DOHH2 (cell line): ENCODE measurements at regions not wholly inside any gene's neighbourhood (a gene's known extent, or its start where the extent isn't known, plus 50 kb on each side); places are given as distances from the start of the nearest gene placed in this dataset.

Experiments used
- H3F3A ChIP-seq: fragments of 200-600 bp; sonication (generic), shearing (Covaris generic); 2 replicates; pipeline ENCODE4 v1.6.0; 2016; ENCODE audit warnings: antibody characterized with exemption, mild to moderate bottlenecking; ENCODE audit not compliant: control insufficient read depth, insufficient read depth
- H3K27ac ChIP-seq: fragments of 200-600 bp; sonication (generic); 2 replicates; pipeline ENCODE4 v1.5.1; 2014; ENCODE audit warnings: low read depth, mild to moderate bottlenecking, low read length, moderate library complexity
- H3K27me3 ChIP-seq: fragments of 200-600 bp; sonication (generic); 2 replicates; pipeline ENCODE4 v1.6.1; 2014; ENCODE audit warnings: mild to moderate bottlenecking, low read length, mixed read lengths; ENCODE audit not compliant: control insufficient read depth
- H3K36me3 ChIP-seq: fragments of 200-600 bp; sonication (generic); 2 replicates; pipeline ENCODE4 v1.6.1; 2014; ENCODE audit warnings: mild to moderate bottlenecking, low read length, moderate library complexity, mixed read lengths; ENCODE audit not compliant: control insufficient read depth
- H3K4me1 ChIP-seq: fragments of 200-600 bp; sonication (generic); 2 replicates; pipeline ENCODE4 v1.6.1; 2014; ENCODE audit warnings: mild to moderate bottlenecking, low read length, mixed read lengths; ENCODE audit not compliant: control insufficient read depth
- H3K4me2 ChIP-seq: fragments of 200-600 bp; sonication (generic); 2 replicates; pipeline ENCODE4 v1.6.0; 2014; ENCODE audit warnings: mild to moderate bottlenecking, low read length, moderate library complexity
- H3K4me3 ChIP-seq: fragments of 200-600 bp; sonication (generic); 2 replicates; pipeline ENCODE4 v1.5.1; 2014; ENCODE audit warnings: mild to moderate bottlenecking, low read length, mixed read lengths
- H3K79me2 ChIP-seq: fragments of 200-600 bp; sonication (generic); 2 replicates; pipeline ENCODE4 v1.6.1; 2014; ENCODE audit warnings: mild to moderate bottlenecking, low read length, mixed read lengths; ENCODE audit not compliant: control insufficient read depth
- H3K9me2 ChIP-seq: fragments of 200-600 bp; sonication (generic); replicated peaks from 2 replicates; pipeline ENCODE4 v1.6.1; 2014; ENCODE audit warnings: mild to moderate bottlenecking, low read length, mixed read lengths; ENCODE audit not compliant: control insufficient read depth
- H3K9me3 ChIP-seq: fragments of 200-600 bp; sonication (generic); 2 replicates; pipeline ENCODE4 v1.6.1; 2014; ENCODE audit warnings: antibody characterized with exemption, low read length, mixed read lengths; ENCODE audit not compliant: control insufficient read depth, insufficient read depth
- H4K20me1 ChIP-seq: fragments of 200-600 bp; sonication (generic); 2 replicates; pipeline ENCODE4 v1.6.0; 2014; ENCODE audit warnings: low read depth, mild to moderate bottlenecking, antibody characterized with exemption, low read length, moderate library complexity; ENCODE audit not compliant: control insufficient read depth, insufficient read depth
- EZH2phosphoT487 ChIP-seq: fragments of 200-600 bp; sonication (generic); IDR thresholded peaks from 2 replicates; pipeline ENCODE4 v1.6.1; 2017; ENCODE audit warnings: borderline replicate concordance, mild to moderate bottlenecking, antibody characterized with exemption, low read length, moderate library complexity, mixed read lengths
- TF ChIP-seq, protein P1 (sequence below): fragments of 200-600 bp; sonication (generic); IDR thresholded peaks from one replicate; pipeline ENCODE4 v1.5.1; 2014; ENCODE audit warnings: antibody characterized with exemption, mild to moderate bottlenecking, low read depth, low read length; ENCODE audit not compliant: poor library complexity, severe bottlenecking

DNA sequence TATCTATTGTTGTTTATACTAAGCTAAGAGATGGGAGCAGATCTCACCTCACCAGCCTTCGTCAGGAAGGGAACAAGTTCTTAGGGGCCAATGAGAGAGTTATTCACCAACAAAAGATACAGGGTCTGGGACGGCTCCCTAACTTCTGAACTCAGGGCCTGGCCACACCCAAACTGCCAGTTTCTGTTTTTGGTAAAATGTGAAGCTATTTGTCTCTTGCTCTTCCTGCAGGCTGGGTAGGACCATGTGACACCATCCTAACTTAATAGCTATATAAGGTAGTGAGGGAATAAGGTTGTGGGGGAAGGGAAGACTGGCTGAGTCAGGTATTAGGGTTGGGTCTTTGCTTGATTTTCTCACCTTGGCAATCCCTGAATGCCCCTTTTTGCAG, 480.5 kb downstream of the KDM4C start:
- no peaks in the 10 kb centered on the region for H3K79me2 ChIP-seq
- H4K20me1 ChIP-seq = no peaks in the 10 kb centered on the region
- H3K36me3 ChIP-seq = no peaks in the 10 kb centered on the region
- H3K4me1 ChIP-seq = no peaks in the 10 kb centered on the region
- H3K9me3 ChIP-seq = no peaks in the 10 kb centered on the region
- no peaks in the 10 kb centered on the region for H3K9me2 ChIP-seq
- no peaks in the 10 kb centered on the region for H3F3A ChIP-seq
- H3K27me3 ChIP-seq = no peaks in the 10 kb centered on the region
- TF ChIP-seq, protein P1, sequence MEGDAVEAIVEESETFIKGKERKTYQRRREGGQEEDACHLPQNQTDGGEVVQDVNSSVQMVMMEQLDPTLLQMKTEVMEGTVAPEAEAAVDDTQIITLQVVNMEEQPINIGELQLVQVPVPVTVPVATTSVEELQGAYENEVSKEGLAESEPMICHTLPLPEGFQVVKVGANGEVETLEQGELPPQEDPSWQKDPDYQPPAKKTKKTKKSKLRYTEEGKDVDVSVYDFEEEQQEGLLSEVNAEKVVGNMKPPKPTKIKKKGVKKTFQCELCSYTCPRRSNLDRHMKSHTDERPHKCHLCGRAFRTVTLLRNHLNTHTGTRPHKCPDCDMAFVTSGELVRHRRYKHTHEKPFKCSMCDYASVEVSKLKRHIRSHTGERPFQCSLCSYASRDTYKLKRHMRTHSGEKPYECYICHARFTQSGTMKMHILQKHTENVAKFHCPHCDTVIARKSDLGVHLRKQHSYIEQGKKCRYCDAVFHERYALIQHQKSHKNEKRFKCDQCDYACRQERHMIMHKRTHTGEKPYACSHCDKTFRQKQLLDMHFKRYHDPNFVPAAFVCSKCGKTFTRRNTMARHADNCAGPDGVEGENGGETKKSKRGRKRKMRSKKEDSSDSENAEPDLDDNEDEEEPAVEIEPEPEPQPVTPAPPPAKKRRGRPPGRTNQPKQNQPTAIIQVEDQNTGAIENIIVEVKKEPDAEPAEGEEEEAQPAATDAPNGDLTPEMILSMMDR = no peak
- TF ChIP-seq EZH2phosphoT487 = no peak
- H3K27ac ChIP-seq = no peak overlapping the region
- no peak overlapping the region for H3K4me2 ChIP-seq
- H3K4me3 ChIP-seq = no peak overlapping the region

DNA sequence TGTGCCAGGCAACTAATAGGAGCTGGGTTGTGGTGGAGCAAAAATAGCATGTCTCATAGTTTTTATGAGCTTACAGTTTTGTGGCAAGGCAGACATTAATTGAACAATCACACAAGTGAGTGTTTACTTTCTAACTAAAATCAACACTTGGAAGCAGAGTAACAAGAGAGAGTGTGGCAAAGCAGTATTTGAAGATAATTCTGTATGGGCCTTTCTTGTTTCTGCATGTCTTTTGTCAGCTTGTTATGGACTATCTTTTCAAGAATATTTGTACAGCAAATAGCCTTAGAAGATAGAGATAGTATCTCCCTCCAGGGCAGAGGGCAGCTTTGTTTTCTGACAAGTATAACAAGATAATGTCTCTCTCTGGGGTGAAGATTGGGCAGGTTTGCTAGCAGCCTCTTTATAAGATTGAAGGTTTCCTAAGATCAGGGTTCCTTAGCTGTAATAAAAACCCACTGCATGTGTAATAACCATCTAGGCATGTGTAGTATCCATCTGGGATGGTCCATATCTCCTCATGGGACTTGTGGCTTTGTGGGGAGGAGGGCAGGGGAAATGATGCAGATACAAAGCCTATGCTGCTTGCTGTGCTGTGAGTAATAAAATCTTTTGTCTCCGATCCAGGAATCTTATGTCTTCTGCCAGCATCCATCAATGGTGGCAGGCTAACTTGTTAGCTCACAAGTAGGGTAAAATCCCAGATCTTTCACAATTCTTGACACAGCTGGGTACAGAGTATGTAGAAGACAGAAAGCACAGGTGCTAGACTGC, 479.9 kb downstream of the KDM4C start:
- H3K9me3 ChIP-seq = no peaks in the 10 kb centered on the region
- no peak for TF ChIP-seq EZH2phosphoT487
- TF ChIP-seq, protein P1 = no peak

DNA sequence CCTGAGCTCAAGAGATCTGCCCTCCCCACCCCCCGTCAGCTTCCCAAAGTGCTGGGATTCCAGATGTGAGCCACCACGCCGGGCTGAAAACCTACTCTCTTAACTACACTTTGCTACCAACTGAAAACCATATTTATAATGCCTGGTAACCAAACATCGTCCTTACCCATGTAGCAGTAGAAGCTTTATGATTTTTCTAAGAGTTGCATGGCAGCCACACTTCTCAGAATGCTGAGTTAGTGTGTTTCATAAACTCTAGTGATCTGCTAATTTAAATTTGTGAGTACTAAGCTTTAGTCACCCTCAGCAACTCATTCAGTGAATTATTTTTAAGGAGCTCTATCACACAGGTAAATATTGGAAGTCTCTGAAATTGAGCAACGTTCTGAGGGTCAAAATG, 478.4 kb downstream of the KDM4C start:
- Histone ChIP-seq H4K20me1 (no peaks in the 10 kb centered on the region), H3K4me1 (no peaks in the 10 kb centered on the region), H3F3A (no peaks in the 10 kb centered on the region), H3K27ac (no peak overlapping the region), H3K79me2 (no peaks in the 10 kb centered on the region), H3K4me2 (no peak overlapping the region), H3K9me2 (no peaks in the 10 kb centered on the region), H3K27me3 (peaks cover 4% of the 10 kb centered on the region; the same call in 1 of the 2 replicates), H3K9me3 (no peaks in the 10 kb centered on the region), H3K36me3 (no peaks in the 10 kb centered on the region), H3K4me3 (no peak overlapping the region)
- TF ChIP-seq, protein P1 = no peak
- no peak for TF ChIP-seq EZH2phosphoT487

More for the DNA sequence above, 479.9 kb downstream of the KDM4C start:
- Histone ChIP-seq H4K20me1 (no peaks in the 10 kb centered on the region), H3K4me2 (no peak overlapping the region), H3K27me3 (peaks cover under 1% of the 10 kb centered on the region; the same call in 1 of the 2 replicates), H3K4me3 (no peak overlapping the region), H3K79me2 (no peaks in the 10 kb centered on the region), H3K4me1 (no peaks in the 10 kb centered on the region), H3F3A (no peaks in the 10 kb centered on the region), H3K36me3 (no peaks in the 10 kb centered on the region), H3K9me2 (no peaks in the 10 kb centered on the region), H3K27ac (no peak overlapping the region)
